Superior temporal gyrus (tissue), 1 donor: ENCODE measurements at regions not wholly inside any gene's neighbourhood (a gene's known extent, or its start where the extent isn't known, plus 50 kb on each side); places are given as distances from the start of the nearest gene placed in this dataset.

Source experiments
- DNase-seq: peaks from one replicate; pipeline ENCODE4 v3.0.0-alpha.2; 2016; ENCODE audit errors: extremely low spot score

GRCh38 chr2:200054681-200055468 is 99.5 kb downstream of the MAIP1 start:
- DNase-seq: no peak

DNA sequence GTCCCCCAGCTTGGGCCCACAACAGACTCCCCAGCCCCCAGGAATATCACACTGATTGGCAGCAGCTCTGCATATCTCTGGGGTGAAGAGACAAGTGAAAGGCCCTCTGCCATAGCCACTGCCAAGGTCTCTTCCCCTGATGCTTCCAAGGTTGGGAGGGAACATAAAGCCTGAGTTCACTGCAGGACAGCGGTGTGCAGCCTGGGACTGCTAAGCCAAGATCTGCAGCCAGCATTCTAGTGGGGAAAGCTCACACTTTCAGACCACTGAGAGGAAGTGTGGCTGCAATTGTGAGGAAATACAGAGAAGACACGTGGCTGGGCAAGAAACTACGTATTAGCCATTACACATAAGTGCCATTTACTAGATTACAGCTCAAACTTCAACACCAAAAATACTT is 100.7 kb downstream of the MAIP1 start:
- DNase-seq: no peak

GRCh38 chr2:200063155-200063554 is 107.8 kb downstream of the MAIP1 start:
- DNase-seq: no peak

- DNase-seq: no peak
These were observed 109.5 kb downstream of the MAIP1 start for GRCh38 chr2:200064879-200065278.

DNA sequence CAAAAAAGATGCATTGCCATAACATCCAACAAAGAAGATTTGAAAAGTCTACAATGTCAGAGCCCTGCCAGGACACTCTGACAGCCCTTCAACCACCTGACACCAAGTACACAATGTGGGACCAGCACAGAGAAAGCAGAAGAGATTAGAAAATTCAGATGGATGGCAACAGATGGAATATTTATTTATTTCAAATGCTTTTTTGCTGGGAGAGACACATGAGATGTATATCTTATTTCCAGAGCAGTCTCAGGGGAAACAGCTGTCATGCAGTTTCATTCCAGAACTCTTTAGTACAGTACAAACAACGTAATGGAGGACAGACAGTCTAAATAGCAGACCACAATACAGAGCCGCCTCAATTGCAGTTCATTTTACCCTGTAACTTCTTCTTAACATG is 110.1 kb downstream of the MAIP1 start:
- no peak for DNase-seq

DNA sequence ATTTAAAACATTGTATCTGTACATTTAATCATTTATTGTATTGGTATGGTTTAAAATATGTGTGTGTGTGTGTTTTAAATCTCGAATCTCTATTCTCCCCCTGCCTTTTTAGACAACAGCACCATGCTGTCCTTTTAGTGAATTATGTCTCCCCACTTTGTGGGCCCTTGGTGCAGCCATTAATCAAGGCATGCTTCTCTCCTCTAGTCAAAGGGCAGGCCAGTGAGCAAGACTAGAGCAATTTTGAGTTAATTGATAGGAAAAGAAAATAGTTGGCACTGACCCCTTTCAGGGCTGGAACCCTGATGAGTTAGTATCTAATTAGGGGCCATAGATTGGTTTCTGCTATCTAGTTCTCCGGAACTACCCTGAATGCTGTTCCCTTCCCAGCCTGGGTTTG is 111.0 kb downstream of the MAIP1 start:
- no peak for DNase-seq

DNA sequence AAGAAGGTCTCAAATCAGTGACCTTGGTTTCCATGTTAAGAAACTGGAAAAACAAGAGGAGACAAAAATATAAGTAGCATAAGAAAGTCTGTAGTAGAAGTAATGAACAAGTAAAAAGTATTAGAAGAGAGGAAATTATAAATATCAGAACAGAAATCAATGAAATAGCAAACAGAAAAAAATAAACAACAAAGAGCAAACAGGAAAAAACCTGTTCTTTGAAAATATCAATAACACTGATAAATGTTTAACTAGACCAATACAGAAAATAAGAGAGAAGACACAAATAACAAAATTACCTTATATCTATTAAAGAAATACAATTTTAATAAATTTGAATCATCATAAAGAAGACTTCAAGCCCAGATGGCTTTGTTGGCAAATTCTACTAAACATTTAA is 113.3 kb downstream of the MAIP1 start:
- DNase-seq: no peak

DNA sequence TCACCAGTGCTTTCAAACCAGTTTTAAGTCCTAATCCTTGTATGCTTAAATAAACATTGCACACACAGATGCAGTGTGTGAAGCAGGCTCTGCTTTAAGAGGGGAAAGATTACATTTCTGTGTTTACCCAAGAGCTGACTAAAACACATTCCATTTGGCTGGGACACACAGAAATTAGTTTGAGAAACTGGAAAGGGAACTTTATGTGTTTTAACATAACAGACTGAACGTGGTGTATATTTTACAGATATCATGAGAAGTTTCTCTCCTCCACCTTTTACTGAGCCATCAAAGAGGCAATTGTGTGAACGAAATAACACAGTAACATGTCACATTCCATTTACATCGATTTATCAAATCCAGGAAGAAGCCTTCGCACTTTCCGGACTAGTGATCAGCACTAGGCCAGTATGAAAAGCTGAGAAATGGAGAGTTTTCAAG is 121.8 kb downstream of the MAIP1 start:
- DNase-seq: no peak

DNA sequence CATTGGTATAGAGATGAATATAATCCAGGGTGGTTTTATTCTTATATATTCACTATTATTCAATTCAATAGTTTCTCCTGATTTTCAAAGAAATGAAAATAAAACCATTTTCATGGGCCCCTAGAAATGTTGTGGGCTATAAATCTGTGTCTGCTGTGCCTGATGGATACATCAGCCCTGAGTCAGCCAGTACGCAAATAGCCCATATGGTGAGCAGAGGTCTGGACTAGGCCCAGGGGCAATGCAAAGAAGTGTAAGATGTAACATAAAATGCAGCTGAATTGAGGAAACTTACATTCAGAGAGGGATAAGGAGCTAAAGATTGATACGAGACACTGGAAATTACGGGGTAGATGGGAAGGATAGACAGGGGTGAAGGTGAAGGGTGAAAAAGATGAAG is 122.5 kb downstream of the MAIP1 start:
- DNase-seq: no peak

- DNase-seq: no peak
These were observed 124.0 kb downstream of the MAIP1 start for GRCh38 chr2:200079356-200079755.

DNA sequence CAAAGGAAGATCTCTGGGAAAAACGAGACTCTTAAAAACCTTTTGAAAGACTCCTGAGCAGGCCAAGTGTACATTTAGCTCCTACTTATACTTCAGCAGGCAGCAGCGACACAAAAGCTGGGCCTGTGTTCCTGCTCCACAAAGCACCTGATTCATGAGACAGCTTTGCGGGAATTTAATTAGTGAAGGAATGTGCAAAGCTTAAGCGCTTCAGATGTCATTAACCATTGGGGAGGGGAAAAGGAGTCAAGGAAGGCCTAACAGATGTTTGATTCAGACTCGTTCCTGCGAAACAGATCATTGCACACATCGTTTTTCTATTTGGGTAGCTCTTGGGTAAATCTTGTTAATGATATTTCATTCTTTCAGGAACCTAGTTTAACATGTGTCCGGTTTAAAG is 125.9 kb downstream of the MAIP1 start:
- DNase-seq: no peak

GRCh38 chr2:200081811-200082210 is 126.4 kb downstream of the MAIP1 start:
- DNase-seq: no peak

DNA sequence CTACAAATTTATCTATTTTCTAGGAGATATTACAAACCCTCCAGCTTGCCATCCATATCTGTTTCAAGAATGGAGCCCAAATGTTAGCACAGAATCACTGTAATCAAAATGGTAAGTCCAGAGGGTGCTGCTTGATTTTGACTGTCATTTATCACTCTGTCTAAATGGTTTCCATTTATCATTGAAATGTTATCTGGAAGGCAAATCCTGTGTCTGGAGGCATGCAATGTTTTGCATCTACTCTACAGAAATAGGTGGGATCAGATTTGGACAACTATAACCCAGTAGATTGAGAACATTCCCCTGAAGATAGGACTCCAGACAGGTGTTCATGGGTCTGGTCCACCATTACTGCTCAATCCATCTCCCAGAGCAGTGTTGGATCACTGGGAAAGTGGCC is 128.7 kb downstream of the MAIP1 start:
- no peak for DNase-seq

DNA sequence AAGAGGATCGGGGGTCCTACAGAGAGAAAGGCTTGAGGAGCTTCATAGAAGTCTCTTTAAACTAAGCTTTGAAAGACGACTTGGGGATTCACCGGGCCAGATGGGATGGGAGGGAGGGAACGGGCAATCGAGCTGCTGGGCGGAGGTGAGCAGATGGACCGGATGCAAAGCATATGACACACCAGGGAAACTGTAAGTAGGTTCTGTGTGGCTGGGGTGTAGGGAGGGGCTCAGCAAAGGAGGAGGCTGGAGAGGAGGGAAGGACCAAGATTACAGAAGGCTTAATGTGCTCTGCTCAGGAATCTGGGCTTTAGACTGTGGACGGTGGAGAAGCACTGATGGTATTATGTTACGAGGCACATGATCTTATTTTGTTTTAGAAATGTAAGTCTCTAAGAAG is 131.5 kb downstream of the MAIP1 start:
- no peak for DNase-seq

DNA sequence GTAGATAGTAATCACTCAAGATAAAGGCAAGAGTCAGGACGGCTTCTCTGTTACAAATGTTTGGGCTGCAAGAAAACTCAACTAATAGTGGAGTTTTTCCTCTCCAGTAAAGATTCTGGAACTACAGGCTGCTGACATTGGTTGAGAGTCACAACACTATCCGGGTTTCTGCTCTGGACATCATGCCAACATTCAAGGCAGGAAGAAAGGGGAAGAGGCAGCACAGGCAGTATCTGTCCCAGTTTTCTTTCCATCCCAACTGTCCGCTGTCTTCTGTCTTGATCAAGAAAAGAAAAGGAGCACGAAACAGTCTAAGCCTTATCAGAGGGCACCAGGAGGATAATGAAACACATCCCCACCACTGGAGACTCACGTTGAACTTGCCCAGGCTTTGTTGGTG is 132.1 kb downstream of the MAIP1 start:
- DNase-seq: no peak

- DNase-seq: peak; percentile 53
These were observed 133.8 kb downstream of the MAIP1 start for GRCh38 chr2:200089040-200089755.

DNA sequence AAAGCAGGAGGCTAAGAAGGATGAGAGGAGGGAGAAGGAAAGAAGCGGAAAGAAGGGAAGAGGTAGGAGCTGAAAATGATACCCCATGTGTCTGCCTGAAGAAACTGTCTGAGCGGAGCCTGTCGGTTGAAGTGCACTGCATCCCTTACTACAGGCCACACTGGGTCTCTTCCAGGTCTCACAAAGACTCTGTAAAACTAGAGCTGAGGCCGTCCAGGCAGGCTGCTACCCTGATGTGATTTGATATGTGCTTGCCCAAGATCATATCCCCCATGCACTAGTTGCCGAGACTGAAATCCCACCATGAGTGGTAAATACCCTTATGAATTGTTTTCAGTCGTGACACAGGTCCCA is 134.4 kb downstream of the MAIP1 start:
- DNase-seq: no peak

- DNase-seq: no peak
These were observed 135.3 kb downstream of the MAIP1 start for GRCh38 chr2:200090683-200091082.

GRCh38 chr2:200091126-200091525 is 135.7 kb downstream of the MAIP1 start:
- no peak for DNase-seq

DNA sequence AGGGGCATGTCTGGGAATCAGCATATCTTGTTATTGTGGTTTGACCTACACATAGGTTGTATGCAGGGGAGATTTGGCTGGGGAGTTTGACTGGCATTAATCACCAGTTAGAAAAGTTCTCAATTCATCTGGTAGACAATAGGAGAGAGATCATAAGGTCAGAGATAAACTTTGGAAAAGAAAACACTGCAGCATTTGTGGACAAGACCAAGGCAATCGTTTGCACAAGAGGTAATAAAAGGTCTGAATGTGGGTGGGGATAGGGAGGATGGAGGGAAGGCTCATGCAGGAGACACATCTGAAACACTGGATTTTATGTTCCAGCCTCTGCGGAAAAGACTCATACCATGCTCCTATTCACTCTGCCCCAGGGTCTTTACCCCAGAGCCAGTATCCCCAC is 136.9 kb downstream of the MAIP1 start:
- no peak for DNase-seq

DNA sequence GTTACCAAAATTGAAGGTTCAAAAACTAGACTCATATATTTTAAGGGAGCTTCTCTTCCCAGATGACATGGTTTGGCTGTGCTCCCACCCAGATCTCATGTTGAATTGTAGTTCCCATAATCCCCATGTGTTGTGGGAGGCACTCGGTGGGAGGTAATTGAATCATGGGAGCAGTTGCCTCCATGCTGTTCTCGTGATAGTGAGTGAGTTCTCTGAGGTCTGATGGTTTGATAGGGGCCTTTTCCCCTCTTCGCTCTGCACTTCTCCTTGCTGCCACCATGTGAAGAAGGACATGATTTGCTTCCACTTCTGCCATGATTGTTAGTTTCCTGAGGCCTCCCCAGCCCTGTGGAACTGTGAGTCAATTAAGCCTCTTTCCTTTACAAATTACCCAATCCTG is 140.1 kb downstream of the MAIP1 start:
- DNase-seq: no peak

DNA sequence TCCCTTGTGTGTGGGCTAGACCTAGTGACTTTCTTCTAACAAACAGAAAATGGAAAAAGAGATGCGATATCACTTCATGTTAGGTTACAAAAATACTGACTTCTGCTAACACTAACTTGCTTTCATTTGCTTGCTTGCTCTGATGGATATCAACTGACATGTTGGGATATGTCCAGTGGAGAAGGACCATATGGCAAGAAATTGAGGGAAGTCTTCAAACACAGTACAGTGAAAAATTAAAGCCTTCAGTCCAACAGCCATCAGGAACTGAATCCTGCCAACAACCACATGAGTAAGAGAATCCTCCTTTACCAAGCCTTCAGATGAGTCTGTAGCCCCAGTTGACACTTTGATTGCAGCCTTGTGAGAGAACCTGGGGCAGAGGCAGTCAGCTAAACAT is 143.9 kb downstream of the MAIP1 start:
- no peak for DNase-seq

DNA sequence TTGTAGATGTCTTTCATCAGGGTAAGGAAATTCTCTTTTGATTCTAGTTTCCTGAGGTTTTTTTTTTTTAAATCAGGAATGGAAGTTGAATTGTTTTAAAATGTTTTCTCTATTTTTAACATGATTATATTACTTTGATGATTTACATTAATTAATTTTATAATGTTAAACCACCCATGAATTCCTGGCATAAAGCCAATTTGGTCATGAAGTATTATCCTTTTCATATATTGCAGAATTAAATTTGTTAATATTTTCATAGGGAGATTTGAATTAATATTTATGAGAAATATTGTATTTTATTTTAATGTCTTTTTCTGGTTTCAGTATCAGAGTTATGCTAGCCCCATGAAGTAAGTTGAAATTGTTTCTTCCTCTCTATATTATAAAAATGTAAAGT is 144.6 kb downstream of the MAIP1 start:
- DNase-seq: no peak

GRCh38 chr2:200101922-200102321 is 146.5 kb downstream of the MAIP1 start:
- no peak for DNase-seq
